ENCODE measurements at regions not wholly inside any gene's neighbourhood (a gene's known extent, or its start where the extent isn't known, plus 50 kb on each side); places are given as distances from the start of the nearest gene placed in this dataset.
A peak's percentile ranks its signal among the peaks of the same experiment; 100 is the strongest.

GRCh38 chr10:53601260-53601875 lies 828.8 kb upstream of the MBL2 start:
- TF ChIP-seq CTCF (optimal IDR thresholded peaks at IDR 0.05 in 1 of 3, IDR thresholded peaks at IDR 0.05 in 1 of 3, conservative IDR thresholded peaks at IDR 0.05 in 1 of 3; ENCODE audit: extremely low read depth in 1 of 3, insufficient read depth in 2 of 3, low read length in 3 of 3) (peak; percentile 32 to 78 (median 72)), EZH2 (IDR thresholded peaks at IDR 0.05; ENCODE audit: low read length) (no peak)
